ENCODE measurements at regions not wholly inside any gene's neighbourhood (a gene's known extent, or its start where the extent isn't known, plus 50 kb on each side); places are given as distances from the start of the nearest gene placed in this dataset.

- no peak for TF ChIP-seq EZH2 (IDR thresholded peaks at IDR 0.05; ENCODE audit: insufficient read depth, poor library complexity, severe bottlenecking)
- no peak for TF ChIP-seq EZH2phosphoT487 (IDR thresholded peaks at IDR 0.05; ENCODE audit: insufficient read depth, low read depth)
Observed at GRCh38 chr9:105865285-105865684, 170.9 kb downstream of the TMEM38B start.
